ENCODE measurements at regions not wholly inside any gene's neighbourhood (a gene's known extent, or its start where the extent isn't known, plus 50 kb on each side); places are given as distances from the start of the nearest gene placed in this dataset.

- no peak overlapping the region for H4K5ac ChIP-seq (ENCODE audit: low read depth, low read length)
- WGBS, 2 experiments (ENCODE audit: extremely low coverage in 2 of 2, insufficient read length in 1 of 2), result 44% methylated on average over 4 of the region's 7 CpGs; no CpG with 5 or more reads in 1 of the 2 experiments
- no peaks in the 10 kb centered on the region for H3K79me1 ChIP-seq (ENCODE audit: low read depth in 1 of 2, low read length in 2 of 2)
- no peak overlapping the region for H3K14ac ChIP-seq (replicated peaks; ENCODE audit: low read depth, low read length)
- intact Hi-C loops (cut with micrococcal nuclease), result no loop called here
- CTCF ChIA-PET, result no interaction called here
- no peaks in the 10 kb centered on the region for H3K27me3 ChIP-seq (ENCODE audit: control insufficient read depth, insufficient read depth, low read length)
- no peak for DNase-seq
- no peaks in the 10 kb centered on the region for H3K9me1 ChIP-seq (ENCODE audit: insufficient read depth, low read length)
- dilution Hi-C loops (cut with HindIII; ENCODE audit: low sequenced_read_pairs, unreplicated experiment), result no loop called here
- no peaks in the 10 kb centered on the region for H4K20me1 ChIP-seq (ENCODE audit: insufficient read depth, low read length)
- no TSS peak for BruUV-seq (replicated peaks)
- H3K27ac ChIP-seq (ENCODE audit: insufficient read depth, low read length), result no peak overlapping the region
- no peak overlapping the region for H2BK120ac ChIP-seq (ENCODE audit: low read depth, low read length)
- no peak overlapping the region for H3K23ac ChIP-seq (ENCODE audit: low read depth, low read length)
- no peak overlapping the region for H3K9ac ChIP-seq (ENCODE audit: low read depth, low read length)
- no peak overlapping the region for H3K4me3 ChIP-seq (ENCODE audit: insufficient read depth, low read depth, low read length)
- no peak overlapping the region for H2AFZ ChIP-seq (replicated peaks; ENCODE audit: low read length, poor library complexity)
- no peak overlapping the region for H4K8ac ChIP-seq (ENCODE audit: low read depth in 2 of 2, low read length in 2 of 2)
- no peak overlapping the region for H4K91ac ChIP-seq (ENCODE audit: insufficient read depth, low read depth, low read length)
- H3K56ac ChIP-seq (ENCODE audit: extremely low read depth, insufficient read depth, low read length), result no peak overlapping the region
- no peak overlapping the region for H3K4me2 ChIP-seq (ENCODE audit: low read depth, low read length)
- in situ Hi-C loops (cut with MboI; ENCODE audit: low sequenced_read_pairs), result no loop called here
- POLR2A ChIA-PET (ENCODE audit: unreplicated experiment), result no interaction called here
- no peaks in the 10 kb centered on the region for H3K36me3 ChIP-seq (ENCODE audit: control insufficient read depth, insufficient read depth, low read length)
- no peak overlapping the region for H3K4ac ChIP-seq (ENCODE audit: low read depth, low read length)
- no peaks in the 10 kb centered on the region for H3K4me1 ChIP-seq (ENCODE audit: control insufficient read depth, insufficient read depth, low read length)
- peaks cover 33% of the 10 kb centered on the region for H3K9me3 ChIP-seq (ENCODE audit: control insufficient read depth, insufficient read depth, low read length)
- ATAC-seq (ENCODE audit: low read depth), result no peak
- no peak overlapping the region for H3K18ac ChIP-seq (ENCODE audit: low read depth, low read length)
- H2BK15ac ChIP-seq (ENCODE audit: low read depth, low read length), result no peak overlapping the region
- TF ChIP-seq FOS (IDR thresholded peaks at IDR 0.05; ENCODE audit: low read depth, low read length) (no peak), CHD1 (IDR thresholded peaks at IDR 0.05; ENCODE audit: low read depth, low read length) (no peak), POLR2A (IDR thresholded peaks at IDR 0.05; ENCODE audit: low read depth, low read length) (no peak), RAD21 (IDR thresholded peaks at IDR 0.05; ENCODE audit: low read length) (no peak), USF2 (IDR thresholded peaks at IDR 0.05; ENCODE audit: low read depth, low read length) (no peak), BHLHE40 (IDR thresholded peaks at IDR 0.05; ENCODE audit: low read depth, low read length) (no peak), NFE2L2 (IDR thresholded peaks at IDR 0.05; ENCODE audit: low read depth, low read length) (no peak)
- H2BK20ac ChIP-seq (ENCODE audit: low read depth, low read length), result no peak overlapping the region
- H2AK5ac ChIP-seq (ENCODE audit: low read depth, low read length), result no peak overlapping the region
- H2AK9ac ChIP-seq (replicated peaks; ENCODE audit: low read depth, low read length, poor library complexity), result no peak overlapping the region
- no peak overlapping the region for H2BK5ac ChIP-seq (ENCODE audit: low read depth, low read length, poor library complexity, severe bottlenecking)
Observed at GRCh38 chr7:153472516-153472915, 579.7 kb upstream of the DPP6 start.
